ENCODE measurements at regions not wholly inside any gene's neighbourhood (a gene's known extent, or its start where the extent isn't known, plus 50 kb on each side); places are given as distances from the start of the nearest gene placed in this dataset.
"Not testable (repeated sequence)": the region's sequence is repeated elsewhere in the genome, so short reads cannot be mapped to it uniquely, and the experiment has no call there.

DNA sequence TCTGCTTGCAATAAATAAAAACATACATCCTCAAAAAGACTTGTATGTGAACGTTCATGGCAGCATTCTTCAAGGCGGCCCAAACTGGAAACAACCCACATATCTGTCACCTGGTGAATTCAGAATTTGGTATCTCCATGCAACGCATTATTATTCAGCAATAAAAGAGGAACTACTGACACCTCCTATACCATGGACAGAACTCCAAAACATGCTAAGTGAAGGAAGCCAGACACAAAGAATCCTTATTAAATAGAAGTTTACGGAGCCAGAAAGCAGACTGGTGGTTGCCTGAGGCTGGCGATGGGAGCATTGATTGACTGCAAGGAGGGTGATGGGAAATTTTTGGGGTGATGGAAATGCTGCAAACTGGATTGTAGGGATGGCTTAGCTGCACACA lies 530.8 kb upstream of the DPP6 start:
- DNase-seq (ENCODE audit: low read depth in 2 of 2) = no peak

DNA sequence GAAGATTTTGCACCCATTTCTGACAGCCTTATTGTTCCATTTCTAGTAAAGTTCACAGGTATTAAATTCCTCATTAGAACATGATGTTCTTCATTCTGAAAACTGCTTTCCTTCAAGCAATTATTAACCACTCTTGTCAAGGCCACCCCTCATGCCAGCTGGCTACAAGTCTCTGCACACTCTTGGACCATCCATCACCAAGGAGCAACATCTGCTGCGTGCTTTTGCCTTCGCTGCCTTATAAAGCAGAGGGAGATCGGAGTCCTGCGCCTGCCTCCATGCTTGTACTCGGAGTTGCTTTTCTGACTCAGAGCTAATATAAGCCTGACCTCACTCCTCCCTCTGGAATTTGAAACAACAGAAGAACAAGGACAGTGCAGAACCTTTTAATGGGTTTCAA lies 529.9 kb upstream of the DPP6 start:
- no peak for DNase-seq (ENCODE audit: low read depth in 2 of 2)

DNA sequence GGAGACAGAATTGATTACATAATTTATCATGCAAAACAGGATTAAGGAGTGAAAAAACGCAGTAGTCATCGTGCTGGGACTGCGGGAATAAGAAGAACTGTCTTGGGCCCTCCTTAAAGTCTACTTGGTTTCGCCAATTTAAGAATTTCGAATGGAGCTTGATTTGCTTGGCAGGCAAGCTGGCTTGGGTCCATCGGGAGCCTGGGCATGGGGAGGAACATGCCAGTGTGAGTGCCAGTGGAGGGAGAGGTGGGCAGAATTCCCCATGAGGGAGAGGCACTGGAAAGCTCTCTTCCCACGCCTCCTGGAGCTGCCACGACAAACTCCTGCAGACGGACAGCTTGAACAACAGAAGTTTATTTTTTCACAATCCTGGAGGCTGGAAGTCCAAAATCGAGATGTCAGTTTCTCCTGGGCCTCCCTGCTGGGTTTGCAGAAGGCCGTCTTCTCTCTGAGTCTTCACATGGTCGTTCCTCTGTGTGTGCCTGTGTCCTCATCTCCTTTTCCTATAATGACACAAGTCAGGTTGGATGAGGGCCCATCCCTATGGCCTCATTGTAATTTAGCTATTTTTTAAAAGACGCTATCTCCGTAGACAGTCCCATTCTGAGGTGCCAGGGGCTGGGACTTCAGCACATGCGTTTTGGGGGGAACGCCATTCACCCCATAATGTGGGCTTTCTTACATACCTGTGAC lies 528.7 kb upstream of the DPP6 start:
- DNase-seq (ENCODE audit: low read depth in 2 of 2) = no peak

DNA sequence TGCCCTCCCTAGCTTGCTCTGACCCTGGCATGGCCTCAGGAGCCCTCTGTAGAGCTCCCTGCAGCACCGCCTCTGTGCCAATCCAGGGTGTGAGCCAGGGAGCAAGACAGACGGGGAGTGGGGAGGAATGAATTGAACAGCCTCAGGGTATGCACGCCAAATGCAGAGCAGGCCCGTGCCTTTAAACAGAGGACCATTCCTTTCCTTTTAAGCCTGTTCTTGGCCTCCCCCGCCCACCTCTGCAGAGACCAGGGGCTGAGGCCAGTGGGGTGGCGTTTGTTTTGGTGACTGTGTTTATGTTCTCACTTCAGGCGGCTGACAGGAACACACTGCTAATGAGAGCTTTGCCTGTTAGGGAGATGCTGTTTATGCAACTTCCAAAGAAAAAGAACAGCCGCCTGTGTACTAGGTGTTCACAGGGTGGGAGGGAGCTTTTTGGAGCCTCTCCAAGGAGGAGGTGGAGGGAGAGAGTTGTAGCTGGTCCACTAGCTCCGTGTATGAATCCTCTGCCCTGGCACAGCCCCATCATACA lies 528.1 kb upstream of the DPP6 start:
- no peak for DNase-seq (ENCODE audit: low read depth in 2 of 2)

DNA sequence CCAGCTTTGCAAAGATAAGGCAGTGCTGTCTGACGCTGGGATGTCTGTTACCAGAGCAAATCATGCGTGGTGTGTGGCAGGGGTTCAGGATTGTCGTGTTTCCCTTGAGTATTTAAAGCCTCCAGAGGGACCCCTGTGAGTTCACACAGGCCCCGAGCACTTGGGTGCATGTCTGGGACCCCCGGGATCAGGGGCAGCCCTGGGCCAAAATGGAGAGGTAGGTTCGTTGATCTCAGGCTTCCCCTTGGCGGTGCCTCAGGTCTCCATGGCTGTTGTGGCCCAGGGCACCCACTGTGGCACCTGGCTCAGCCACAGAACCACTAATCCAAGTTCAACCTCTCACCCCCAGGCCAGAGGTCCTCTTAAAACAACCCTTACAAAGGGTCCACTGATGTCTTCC lies 523.1 kb upstream of the DPP6 start:
- no peak for DNase-seq (ENCODE audit: low read depth in 2 of 2)

DNA sequence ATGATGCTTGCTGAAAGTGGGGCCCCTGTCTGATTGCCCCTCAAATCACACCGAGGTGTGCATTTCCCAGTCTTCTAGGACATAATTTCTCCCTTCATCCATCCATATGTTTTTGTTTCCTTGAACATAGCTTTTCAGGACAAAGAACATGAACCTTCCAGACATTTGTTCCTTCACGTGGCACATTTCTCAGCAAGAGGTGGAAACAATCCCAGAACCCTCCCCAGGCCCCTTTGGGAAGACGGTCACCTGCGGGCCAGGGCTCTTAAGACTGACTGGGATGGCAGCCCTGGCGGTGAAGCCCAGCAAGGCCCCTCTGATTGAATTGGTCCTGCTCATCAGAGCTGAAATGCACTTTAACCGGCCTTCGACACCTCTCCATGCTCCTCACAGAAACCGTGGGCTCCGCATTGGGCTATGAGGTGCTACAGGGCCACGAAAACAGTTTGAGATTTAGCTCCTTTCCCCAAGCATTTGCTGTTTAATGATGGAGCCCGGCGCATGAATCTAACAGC lies 522.5 kb upstream of the DPP6 start:
- DNase-seq (ENCODE audit: low read depth in 2 of 2) = no peak

DNA sequence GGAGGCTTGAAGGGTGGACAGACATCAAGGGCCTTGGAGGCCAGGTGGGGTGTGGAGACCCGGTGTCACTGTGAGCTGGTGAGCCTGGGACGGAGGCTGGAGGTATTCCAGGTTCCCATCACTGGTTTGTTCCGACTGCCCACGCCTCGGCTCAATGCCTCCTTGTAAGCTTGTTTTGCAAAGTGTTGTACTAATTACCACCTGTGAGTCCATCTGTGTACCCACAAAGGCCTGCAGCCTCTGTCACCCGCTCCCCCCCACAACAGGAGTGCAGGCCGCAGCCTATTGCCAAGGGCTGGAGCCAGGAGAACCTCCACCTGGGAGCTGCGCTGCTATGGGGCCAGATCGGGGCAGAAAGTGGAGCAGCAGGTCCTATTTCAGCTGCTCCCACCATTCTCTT lies 521.8 kb upstream of the DPP6 start:
- DNase-seq (ENCODE audit: low read depth in 2 of 2) = no peak

DNA sequence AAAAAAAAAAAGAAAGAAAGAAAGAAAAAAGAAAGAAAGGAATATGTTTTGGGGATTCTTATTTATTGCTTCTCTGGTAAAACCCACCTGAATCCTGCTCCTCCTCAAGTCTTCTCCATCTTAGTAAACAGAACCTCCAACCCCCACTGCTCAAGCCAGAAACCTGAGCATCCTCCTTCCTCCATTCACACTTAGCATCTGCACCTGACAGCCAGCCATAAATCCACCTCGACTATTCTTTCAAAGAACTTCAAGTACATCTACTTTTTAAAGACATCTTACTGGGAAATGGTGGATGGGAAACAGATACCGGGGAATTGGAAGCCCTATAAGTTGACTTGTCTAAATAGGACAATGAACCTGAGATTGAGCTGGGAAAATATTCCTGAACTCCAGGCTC lies 519.9 kb upstream of the DPP6 start:
- DNase-seq (ENCODE audit: low read depth in 2 of 2) = no peak

DNA sequence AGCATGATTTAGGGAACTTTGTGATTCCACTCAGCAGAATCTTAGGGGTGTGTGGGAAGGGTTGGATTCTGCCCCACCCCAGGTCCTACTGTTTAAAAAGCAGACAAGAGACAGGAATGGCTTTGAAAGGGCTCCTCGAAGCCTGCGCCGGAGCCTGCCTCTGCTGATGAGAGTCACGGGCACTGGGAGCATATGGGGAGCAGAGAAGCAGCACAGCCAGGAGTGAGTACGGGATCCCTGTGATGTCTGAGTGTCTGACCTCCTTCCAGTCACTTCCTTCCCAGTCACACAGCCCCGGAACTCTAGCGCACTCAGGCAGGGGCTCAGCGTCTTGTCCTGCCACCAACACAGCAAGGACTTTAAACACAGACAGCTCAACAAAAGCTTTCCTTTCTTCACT lies 514.9 kb upstream of the DPP6 start:
- no peak for DNase-seq (ENCODE audit: low read depth in 2 of 2)

DNA sequence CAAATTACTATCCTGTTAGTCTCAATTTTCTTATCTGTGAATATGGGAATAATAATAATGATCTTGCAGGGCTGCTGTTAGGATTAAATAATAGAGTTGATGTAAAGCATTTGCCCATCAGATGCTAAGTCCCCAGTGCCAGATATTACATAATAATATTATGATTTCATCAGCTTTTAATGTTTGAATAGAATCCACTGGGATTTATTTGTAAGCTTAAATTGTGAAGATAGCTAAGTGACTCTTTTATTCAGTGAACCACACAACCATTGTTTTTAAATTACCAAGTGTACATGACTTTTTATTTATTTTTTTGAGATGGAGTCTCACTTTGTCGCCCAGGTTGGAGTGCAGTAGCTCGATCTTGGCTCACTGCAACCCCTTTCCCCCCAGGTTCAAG lies 510.3 kb upstream of the DPP6 start:
- no peak for DNase-seq (ENCODE audit: low read depth in 2 of 2)

DNA sequence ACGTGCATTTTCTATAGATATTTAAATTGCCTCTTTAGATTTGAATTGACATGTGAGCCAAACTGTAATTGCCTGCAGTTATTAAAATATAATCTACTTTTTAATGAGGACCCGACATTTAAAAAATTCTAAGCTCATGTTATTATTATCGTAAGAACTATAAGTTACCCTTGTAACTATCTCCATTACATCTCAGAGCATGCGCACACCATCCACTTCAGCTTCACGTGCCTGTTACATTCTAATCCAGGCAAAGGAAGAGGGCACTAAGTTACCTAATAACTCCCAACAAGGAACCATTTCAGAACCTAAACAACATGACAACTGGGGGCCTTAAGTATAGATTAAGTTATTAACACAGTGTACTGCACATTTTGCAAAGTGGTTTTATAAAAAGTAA lies 509.0 kb upstream of the DPP6 start:
- no peak for DNase-seq (ENCODE audit: low read depth in 2 of 2)

DNA sequence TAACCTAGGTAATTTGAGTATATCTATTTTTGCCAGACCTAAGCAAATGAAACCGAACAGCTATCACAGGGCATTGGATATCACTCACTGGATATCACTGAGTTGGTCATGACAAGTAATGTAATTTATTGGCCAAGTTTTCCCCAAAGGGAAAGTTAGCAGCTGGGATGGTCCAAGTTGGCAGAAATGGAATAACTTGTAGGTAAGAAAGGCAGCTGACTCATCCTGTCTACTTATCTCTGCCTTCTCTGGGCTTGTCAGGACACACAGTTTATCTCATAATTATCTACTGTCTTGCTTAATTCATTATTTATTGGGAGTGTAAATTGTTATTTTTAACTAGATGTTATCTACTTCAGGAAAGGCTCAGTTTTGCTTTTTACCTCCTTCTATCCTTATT lies 502.0 kb upstream of the DPP6 start:
- DNase-seq (ENCODE audit: low read depth in 2 of 2) = no peak

DNA sequence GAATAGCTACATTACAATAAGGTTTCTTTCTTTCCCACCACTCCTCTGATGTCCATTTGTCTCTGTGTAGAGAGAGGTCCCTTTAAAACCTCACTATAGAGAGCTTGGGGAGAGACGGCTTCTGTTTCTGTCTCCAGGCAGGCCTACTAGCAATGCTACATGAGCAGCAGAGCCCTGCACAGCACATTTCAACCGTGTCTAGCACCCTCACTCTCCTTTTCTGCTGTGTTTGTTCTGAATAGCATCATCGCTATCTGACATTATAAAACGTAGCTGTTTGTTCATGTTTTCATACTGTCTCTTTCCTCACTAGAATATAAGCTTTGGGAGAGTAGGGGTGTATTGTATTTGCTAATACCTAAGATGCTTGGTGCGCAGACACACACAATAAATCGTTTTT lies 487.8 kb upstream of the DPP6 start:
- DNase-seq (ENCODE audit: low read depth in 2 of 2) = no peak

DNA sequence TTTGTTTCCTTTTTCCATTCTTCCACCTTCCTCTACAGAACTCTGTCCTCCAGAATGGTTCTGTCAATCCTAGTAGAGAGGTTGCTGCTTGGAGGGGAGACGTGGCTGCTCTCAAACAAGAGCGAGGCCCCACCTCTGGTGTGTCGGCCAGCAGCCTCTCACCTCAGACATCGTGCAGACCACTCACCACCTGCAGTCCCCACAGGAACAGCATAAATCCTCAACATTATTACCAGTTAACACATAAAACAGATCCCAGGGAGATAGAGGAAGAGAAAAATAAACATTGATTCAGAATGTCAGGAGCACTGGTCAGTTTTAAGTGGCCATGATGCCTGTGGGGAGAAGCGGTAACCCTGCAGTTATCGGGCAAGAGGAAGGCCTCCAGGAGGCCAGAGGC lies 485.9 kb upstream of the DPP6 start:
- no peak for DNase-seq (ENCODE audit: low read depth in 2 of 2)

DNA sequence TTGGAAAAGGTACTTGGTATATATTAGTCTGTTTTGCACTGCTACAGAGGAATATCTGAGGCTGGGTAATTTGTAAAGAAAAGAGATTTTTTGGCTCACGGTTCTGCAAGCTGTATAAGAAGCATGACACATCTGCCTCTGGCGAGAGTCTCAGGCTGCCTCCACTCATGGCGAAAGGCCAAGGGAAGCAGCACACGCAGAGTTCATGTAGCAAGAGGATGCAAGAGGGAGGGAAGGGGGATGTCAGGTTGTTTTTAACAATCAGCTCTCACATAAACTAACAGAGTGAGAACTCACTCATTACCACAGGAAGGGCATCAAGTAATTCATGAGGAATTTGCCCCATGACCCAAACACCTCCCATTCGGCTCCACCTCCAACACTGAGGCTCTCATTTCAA lies 484.8 kb upstream of the DPP6 start:
- no peak for DNase-seq (ENCODE audit: low read depth in 2 of 2)

DNA sequence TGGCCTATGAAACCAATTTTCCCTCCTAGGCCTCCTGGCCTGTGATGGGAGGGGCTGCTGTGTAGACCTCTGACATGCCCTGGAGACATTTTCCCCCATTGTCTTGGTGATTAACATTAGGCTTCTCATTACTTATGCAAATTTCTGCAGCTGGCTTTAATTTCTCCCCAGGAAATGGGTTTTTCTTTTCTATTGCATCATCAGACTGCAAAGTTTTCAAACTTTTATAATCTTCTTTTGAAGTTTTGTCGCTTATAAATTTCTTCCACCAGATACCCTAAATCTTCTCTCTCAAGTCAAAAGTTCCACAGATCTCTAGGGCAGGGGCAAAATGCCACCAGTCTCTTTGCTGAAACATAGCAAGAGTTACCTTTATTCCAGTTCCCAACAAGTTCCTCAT lies 482.7 kb upstream of the DPP6 start:
- DNase-seq (ENCODE audit: low read depth in 2 of 2) = not testable (repeated sequence)

DNA sequence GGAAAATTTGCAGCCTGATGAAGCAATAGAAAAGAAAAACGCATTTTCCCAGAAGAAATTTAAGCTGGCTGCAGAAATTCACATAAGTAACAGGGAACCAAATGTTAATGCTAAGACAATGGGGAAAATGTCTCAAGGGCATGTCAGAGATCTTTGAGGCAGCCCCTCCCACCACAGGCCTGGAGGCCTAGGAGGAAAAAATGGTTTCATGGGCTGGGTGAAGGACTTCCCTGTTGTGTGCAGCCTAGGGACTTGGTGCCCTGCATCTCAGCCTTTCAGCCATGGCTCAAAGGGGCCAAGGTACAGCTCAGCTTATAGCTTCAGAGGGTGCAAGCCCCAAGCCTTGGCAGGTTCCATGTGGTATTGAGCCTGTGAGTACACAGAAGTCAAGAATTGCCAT lies 476.1 kb upstream of the DPP6 start:
- no peak for DNase-seq (ENCODE audit: low read depth in 2 of 2)

DNA sequence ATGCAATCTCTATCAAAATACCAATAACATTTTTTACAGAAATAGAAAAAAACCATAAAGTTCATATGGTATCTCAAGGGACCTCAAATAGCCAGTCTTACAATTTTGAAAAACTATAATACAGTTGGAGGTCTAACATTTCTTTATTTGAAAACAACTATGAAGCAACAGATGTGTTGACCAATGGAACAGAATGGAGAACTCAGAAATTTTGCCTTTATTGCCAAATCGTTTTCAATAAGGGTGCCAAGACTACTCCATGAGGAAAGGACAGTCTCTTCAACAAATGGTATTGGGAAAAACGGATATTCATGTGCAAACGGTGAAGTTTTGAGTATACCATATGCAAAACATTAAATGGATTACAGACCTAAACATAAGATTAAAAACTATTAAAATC lies 470.8 kb upstream of the DPP6 start:
- DNase-seq (ENCODE audit: low read depth in 2 of 2) = no peak

DNA sequence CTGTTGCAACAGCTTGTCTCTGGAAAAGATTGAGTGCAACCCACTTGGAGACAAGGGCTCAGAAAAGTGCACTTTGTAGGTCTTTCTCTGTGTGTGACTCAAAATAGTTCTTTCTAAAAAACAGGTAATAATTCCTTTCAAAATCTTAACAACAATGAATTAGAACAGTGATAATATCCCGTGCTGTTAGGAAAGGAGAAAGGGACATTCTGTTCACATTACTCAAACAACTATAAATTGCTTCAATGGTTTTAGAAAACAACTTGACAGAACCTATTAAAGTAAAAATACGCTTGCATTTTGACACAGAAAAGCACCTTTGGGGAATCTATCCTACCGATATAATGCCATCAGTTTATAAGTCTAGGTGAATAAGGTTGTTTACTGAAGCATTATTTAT lies 468.1 kb upstream of the DPP6 start:
- DNase-seq (ENCODE audit: low read depth in 2 of 2) = no peak

DNA sequence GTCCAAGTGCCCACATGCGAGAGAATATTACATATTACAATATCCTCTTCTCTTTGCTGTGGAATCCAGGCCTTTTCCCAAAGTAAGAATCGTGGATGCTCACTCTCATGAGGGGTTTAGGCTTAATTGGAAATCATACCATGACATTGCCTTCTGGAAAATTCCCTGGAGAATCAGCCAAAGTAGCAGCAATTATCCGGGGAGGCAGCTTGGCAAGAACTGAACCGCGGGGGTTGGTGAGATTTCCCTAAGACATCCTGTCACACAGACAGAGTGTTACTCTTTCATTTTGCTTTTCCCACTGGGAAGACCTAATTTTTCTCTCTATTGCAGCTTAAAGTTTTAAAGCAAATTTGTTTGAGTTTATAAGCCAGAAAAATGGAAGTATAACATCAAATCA lies 463.6 kb upstream of the DPP6 start:
- DNase-seq (ENCODE audit: low read depth in 2 of 2) = no peak

DNA sequence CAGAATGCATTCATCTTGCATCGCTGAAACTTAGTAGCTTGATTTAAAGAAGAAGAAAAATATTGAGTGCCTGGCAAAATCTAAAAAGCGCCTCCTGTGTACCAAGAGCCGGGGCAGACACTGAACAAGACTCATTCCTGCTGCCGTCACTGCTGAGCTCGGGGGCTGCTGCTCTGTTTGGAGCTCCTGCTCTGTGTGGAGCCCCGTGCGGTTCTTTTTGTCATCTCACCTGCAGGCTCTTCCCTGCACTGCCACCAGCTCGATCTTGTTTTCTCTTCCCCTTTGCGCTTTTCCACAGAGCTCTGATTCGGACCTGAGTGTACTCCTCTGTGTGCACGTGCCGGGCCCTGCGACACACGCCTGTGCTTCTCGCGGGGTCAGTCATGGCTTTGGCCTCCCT lies 462.1 kb upstream of the DPP6 start:
- DNase-seq (ENCODE audit: low read depth in 2 of 2) = no peak

DNA sequence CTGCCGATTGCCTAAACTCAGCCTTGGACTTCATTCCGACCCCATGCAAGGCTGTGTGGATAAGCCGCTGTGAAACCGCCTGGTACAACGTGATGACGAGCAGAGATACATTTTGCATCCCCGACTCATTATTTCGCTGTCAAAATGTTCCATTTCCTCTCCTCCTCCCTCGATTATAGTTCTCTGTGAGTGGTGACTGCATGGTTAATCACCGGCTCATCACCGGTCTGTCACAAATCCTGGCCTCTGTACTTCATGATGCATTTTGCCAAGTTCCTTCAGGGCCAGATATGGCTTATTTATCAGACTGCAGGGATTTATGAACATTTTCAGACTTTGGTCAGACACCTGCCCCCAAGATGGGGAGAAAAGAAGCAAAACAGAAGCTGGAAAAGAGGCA lies 461.6 kb upstream of the DPP6 start:
- DNase-seq (ENCODE audit: low read depth in 2 of 2) = no peak

DNA sequence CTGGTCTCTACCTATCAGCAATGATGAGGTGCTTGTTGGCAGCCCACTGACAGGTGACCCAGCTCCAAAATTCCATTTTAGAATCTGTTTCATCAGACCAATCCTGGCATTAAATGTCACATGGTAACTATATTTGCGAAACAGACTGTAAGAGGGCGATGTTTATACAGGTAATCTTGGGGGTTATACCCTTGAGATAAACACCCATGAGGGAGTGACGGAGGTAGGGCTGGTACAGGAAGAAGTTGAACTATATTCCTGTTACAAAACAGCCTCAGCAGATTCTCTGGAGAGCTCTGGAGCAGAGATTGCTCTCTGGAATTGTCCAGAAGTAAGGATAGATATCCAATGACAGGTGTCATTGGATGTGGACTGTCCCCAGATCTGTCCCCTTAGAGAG lies 444.8 kb upstream of the DPP6 start:
- DNase-seq (ENCODE audit: low read depth in 2 of 2) = no peak
